Stimulated activated CD4-positive, alpha-beta T cell treated with anti-CD3 and anti-CD28 coated beads, Interleukin-15, amount 100 ng/mL, for 24 hours (primary cell): ENCODE measurements at regions not wholly inside any gene's neighbourhood (a gene's known extent, or its start where the extent isn't known, plus 50 kb on each side); places are given as distances from the start of the nearest gene placed in this dataset.

Source experiments
- DNase-seq: peaks from one replicate; pipeline ENCODE4 v3.0.0-alpha.2; 2020

DNA sequence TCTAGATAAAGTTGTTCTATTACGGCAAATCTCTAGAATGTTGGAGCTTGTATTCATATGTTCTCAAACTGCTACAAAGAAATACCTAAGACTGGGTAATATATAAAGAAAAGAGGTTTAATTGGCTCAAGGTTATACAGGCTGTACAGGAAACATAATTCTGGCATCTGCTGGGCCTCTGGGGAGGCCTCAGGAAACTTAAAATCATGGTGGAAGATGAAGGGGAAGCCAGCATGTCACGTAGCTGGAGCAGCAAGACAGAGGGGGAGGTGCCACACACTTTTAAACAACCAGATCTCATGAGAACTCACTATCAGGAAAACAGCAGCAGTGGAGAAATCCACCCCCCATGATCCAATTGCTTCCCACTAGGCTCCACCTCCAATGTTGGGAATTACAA lies 390.4 kb upstream of the ADGRL4 start:
- no peak for DNase-seq

- DNase-seq, result no peak
Observed at GRCh38 chr1:79388694-79389361, 382.3 kb upstream of the ADGRL4 start.

DNA sequence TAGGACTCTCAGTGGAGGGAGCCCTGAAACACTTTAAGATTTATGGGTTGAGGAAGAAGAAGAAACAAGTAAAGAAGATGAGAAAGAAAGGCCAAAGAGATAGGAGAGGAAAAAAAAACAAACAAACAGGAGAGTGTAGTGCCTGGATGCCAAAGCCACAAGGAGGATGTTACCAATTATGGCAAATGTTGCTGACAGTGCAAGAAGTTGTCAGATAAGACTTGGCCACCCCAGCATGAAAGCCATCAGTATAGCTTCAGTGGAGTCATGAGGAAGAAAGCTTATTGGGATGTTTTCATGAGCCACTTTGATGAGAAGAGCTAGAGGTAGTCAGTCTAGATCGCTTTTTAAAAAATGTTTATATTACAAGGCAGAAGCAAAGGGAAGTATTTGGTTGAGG lies 380.2 kb upstream of the ADGRL4 start:
- no peak for DNase-seq

- DNase-seq, result no peak
Observed at GRCh38 chr1:79380078-79380477, 373.5 kb upstream of the ADGRL4 start.

- no peak for DNase-seq
Observed at GRCh38 chr1:79376106-79376505, 369.6 kb upstream of the ADGRL4 start.

GRCh38 chr1:79375352-79375751 lies 368.8 kb upstream of the ADGRL4 start:
- no peak for DNase-seq

DNA sequence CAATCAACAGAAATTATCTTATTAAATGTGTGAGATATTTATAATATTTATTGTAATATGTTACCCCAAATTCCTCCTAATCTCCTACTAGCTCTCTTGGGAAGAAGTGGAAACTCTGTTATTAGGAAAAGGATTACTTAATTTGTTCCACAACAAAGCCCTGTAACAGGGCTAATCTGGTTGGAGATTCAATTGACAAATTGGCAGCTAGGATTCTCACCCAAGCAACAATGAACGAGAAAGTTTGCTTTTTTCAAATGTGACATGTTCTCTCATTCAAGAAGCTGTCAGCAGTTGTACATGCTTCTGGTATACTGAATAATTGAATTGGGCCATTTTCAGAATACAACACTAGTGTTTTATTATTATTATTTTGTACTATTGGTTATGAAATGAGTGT lies 367.9 kb upstream of the ADGRL4 start:
- DNase-seq, result no peak

DNA sequence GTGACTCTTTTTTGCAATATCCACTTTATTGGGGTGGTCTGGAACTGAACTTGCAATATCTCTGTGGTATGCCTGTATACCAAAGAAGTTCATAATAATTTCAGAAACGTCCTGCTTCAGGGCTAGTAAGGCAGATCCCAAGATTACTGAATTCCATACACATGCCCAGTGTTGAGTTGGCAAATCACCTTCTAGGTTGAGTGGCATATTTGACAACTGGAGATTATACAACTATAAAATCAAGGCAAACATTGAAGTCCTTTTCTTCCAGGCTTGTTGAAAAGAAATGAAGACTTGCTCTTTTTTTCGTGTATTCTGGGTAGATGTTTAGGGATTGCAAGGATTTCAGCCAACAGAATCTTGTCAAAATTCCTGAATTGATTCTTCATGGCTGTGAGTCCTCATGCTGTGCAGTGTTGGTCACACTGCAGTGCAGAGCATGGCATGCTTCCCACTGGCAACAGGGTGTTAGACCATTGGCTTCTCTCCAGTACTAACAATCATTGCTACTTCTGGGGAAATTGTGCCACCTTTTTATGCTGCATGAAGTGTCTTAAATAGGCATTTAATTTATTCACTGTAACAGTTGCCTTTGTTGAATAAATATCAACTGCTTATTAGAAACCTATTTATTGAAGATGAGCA lies 367.1 kb upstream of the ADGRL4 start:
- no peak for DNase-seq

DNA sequence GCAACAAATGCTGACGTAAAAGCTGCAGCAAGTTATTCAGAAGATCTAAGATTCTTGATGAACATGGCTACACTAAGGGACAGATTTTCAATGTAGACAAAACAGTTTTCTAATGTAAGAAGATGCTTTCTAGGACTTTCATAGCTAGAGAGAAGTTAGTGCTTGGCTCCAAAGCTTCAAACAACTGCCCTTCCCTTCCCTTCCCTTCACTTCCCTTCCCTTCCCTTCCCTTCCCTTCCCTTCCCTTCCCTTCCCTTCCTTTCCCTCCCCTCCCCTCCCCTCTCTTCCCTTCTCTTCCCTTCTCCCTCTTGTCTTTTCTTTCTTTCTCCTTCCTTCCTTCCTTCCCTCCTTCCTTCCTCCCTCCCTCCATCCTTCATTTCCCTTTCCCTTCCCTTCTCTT lies 365.3 kb upstream of the ADGRL4 start:
- no peak for DNase-seq

DNA sequence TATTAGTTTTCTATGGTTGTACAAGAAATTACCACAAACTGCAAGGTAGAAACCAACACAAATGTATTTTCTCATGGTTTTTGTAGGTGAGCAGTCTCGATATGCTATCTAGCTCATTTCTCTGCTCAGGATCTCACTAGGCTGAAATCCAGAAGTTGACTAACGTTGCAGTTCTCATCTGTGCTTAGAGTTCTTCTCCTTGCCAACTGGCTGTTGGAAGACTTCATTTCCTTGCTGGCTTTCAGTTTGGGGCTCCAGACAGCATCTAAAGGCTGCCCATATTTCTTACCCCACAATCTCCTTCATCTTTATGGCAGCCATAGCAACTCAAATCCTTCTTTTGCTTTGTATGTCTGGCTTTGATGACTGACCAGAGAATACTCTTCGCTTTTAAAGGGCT lies 362.6 kb upstream of the ADGRL4 start:
- no peak for DNase-seq

DNA sequence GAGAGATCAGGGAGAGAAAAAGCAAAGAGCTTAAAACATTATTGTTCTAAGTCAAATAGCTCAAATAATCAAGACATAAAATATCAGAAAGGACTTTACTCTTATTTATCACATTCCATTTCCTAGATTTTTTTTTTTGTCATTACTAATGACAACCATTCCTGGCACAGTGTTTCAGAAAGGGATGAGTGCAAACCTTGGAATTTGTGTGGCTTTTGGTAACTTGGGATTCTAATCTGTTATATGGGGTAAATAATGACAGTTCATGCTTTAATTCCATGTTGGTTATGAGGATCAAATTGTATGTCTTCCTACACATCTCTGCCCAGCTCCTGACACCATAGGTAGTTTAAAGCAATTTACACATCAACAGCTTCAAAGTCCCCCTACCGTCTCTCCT lies 358.4 kb upstream of the ADGRL4 start:
- no peak for DNase-seq

- DNase-seq, result no peak
Observed at GRCh38 chr1:79363430-79363829, 356.9 kb upstream of the ADGRL4 start.

GRCh38 chr1:79362470-79362869 lies 355.9 kb upstream of the ADGRL4 start:
- DNase-seq, result no peak

DNA sequence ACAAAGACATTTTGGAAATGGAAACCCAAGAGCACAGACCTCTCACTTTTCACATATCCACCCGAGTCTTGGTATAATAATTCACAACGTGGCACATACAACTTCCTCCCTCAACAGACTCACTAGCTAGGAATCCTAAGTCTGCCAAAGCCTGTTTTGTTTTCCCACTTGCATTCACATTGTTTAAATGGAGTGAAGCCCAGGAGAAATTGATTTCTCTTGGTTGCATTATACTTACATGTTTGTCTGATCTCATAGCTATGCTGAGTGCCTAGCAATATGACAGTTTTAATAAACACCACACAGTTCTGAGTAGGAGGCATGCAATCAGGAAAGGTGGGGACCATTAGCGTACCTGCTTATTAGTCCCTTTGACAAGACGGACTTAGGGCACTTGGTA lies 348.6 kb upstream of the ADGRL4 start:
- DNase-seq, result no peak

DNA sequence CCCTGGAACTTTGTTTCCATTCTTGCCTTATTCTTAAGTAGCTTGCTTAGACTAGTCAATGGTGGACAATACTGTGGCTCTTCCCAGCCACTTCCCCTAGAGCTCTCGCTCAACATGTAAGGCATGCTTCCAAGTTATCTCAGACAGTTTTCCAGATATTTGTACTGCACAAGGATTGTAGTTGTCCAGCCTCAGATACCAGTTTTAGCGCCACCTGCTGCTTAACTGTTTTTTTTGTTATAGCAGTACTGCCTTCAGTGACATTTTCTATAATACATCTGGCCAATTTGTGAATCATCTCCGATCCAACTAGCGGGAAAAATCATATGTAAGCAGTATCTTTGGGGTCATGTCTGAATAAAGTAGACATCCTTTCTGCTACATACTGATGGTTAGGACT lies 346.7 kb upstream of the ADGRL4 start:
- peak; percentile 6 for DNase-seq

DNA sequence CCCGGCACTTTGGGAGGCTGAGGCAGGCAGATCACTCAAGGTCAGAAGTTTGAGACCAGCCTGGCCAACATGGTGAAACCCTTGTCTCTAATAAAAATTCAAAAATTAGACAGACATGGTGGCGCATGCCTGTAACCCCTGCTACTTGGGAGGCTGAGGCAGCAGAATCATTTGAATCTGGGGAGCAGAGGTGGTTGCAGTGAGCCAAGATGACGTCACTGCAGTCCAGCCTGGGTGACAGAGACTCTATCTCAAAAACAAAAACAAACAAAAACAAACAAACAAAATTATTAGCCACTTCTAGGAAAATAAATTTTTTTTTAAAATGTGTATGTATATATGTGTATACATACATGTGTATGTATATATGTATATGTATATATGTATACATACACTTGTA lies 320.3 kb upstream of the ADGRL4 start:
- no peak for DNase-seq

GRCh38 chr1:79325705-79326104 lies 319.2 kb upstream of the ADGRL4 start:
- no peak for DNase-seq

DNA sequence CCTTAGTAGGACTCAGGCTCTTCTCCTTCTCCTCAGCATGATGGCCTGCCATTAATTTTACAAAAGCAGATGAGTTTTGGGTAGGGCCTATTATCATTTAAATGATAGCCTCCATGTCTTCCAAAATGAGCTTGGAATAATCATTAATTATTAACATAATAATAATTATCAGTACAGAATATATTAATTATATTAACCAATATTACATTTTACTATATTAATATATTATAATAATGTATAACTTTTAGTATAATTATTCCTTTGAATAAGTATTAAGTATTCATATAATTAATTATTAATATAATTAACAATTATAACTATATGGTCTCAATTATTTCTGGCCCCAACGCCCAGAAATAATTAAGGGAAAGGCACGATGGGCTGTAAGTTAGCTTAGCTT lies 318.6 kb upstream of the ADGRL4 start:
- no peak for DNase-seq

DNA sequence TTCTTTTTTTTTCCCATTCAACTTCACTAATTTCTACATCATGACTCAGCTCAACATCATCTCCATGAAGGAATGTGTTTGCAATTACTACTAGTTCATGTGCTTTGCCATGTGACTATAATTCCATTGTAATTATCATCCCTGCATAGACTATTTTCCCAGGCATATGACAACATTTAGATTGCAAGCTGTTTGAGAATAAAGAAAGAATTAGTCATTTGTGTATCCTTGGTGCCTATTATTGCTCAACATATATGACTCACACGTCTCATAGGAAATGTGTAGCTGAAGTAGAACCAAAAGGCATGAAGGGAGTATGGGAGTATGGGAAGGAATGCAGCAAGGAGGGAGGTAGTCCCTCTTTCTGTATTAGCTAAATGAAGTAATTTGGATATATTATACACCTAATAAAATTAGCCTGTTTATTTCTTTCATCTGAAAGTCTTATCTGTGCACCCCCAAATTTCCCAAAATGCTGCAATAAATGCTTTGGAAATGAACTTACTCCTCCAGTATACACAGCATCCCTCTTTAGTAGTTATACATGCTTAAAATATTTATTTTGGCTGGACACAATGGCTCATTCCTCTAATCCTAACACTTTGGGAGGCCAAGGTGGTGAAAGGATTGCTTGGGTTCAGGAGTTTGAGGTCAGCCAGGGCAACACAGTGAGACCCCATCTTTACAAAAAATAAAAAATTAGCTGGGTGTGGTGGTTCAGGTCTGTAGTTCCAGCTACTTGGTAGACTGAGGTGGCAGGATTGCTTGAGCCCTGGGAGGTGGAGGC lies 316.9 kb upstream of the ADGRL4 start:
- DNase-seq, result no peak

DNA sequence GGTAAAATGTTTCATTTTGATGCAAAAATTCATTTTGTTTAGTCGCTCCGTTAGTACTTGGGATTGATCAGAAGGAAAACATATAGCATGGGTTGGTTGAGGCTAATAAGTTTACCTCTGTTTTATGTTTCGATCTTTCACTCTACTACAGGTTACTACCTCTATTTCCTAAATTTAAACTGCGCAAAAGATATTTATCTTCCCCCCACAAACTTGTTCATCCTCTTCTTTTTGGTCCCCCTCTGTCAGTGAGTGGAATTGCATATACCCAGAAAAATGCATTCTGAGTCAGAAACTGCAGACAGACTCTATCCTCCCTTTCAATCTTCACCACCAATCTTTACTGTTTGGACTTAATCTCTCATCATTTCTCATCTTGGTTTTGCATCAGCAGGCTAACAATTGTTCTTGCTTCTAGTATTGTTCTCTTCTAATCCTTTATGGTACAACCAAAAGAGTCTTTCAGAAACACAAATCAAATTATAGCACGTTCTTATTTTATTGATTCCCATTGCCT lies 316.0 kb upstream of the ADGRL4 start:
- no peak for DNase-seq

GRCh38 chr1:79312438-79312837 lies 305.9 kb upstream of the ADGRL4 start:
- no peak for DNase-seq

- DNase-seq, result no peak
Observed at GRCh38 chr1:79310609-79311008, 304.1 kb upstream of the ADGRL4 start.

- DNase-seq, result no peak
Observed at GRCh38 chr1:79304131-79304530, 297.6 kb upstream of the ADGRL4 start.

- no peak for DNase-seq
Observed at GRCh38 chr1:79303040-79303439, 296.5 kb upstream of the ADGRL4 start.
